ENCODE measurements at regions not wholly inside any gene's neighbourhood (a gene's known extent, or its start where the extent isn't known, plus 50 kb on each side); places are given as distances from the start of the nearest gene placed in this dataset.
"Not testable (repeated sequence)": the region's sequence is repeated elsewhere in the genome, so short reads cannot be mapped to it uniquely, and the experiment has no call there.

DNA sequence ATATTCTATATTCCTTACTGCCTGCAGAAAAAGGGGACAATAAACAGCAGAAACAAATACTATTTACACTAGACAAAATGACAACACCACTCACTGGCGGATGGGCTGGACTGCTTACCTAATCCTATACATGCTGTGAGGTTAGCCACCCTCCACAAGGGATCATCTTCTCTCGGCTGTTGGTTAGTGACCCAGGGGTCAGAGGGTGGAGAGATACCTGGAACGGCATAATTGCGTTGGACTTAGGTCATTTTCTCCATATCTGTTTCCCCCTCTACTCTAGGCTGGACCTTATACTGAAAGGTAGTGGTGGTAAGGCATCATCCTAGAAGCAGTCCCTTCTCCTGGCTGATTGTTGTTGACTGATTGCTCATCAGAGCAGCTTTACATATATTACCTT is 286.8 kb upstream of the UGT8 start:
- Mint-ChIP-seq H3K9me3 (no peaks in the 10 kb centered on the region), H3K27ac (no peak overlapping the region), H3K4me1 (ENCODE audit: low read depth in 2 of 2) (no peaks in the 10 kb centered on the region), H3K4me3 (no peak overlapping the region), H3K36me3 (ENCODE audit: insufficient read depth) (no peaks in the 10 kb centered on the region), H3K27me3 (peaks cover 0 to 14% of the 10 kb centered on the region in 2 donors)
- ATAC-seq (replicated peaks) (no peak), DNase-seq (no peak)

DNA sequence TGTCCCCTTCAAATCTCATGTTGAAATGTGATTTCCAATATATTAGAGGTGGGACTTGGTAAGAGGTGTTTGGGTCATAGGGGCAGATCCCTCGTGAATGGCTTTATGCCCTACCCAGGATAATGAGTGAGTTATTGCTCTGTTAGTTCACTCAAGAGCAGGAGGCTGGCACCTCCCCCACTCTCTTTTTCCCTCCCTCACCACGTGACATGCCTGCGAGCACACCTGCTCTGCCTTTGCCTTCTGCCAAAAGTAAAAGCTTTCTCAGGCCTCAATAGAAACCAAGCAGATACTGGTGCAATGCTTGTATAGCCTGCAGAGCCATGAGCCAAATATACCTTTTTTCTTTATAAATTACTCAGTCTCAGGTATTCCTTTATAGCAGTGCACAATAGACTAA is 286.3 kb upstream of the UGT8 start:
- H3K9me3 Mint-ChIP-seq: no peaks in the 10 kb centered on the region
- H3K36me3 Mint-ChIP-seq (ENCODE audit: insufficient read depth): no peaks in the 10 kb centered on the region
- no peak overlapping the region for H3K4me3 Mint-ChIP-seq
- H3K4me1 Mint-ChIP-seq (ENCODE audit: low read depth in 2 of 2): no peaks in the 10 kb centered on the region
- ATAC-seq (replicated peaks): no peak
- H3K27me3 Mint-ChIP-seq: peaks cover 0 to 14% of the 10 kb centered on the region in 2 donors
- no peak for DNase-seq
- no peak overlapping the region for H3K27ac Mint-ChIP-seq

DNA sequence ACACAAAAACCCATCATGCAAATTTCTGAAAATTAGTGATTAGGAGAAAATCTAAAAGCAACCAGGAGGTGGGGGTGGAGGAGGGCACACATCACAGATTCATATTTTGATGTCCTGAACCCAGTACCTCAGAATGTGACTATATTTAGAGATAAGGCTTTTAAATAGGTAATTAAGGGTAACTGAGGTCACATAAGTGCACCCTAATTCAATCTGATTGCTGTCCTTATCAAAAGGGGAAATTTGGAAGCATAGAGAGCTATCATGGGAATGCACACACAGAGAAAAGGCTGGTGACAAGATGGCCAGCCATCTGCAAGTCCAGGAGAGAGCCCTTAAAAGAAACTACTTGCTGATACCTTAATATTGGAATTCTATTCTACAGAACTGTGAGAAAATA is 281.8 kb upstream of the UGT8 start:
- H3K27ac Mint-ChIP-seq: no peak overlapping the region
- no peaks in the 10 kb centered on the region for H3K9me3 Mint-ChIP-seq
- no peaks in the 10 kb centered on the region for H3K36me3 Mint-ChIP-seq (ENCODE audit: insufficient read depth)
- peaks cover 0 to 14% of the 10 kb centered on the region in 2 donors for H3K27me3 Mint-ChIP-seq
- no peak for DNase-seq
- ATAC-seq (replicated peaks): no peak
- H3K4me3 Mint-ChIP-seq: no peak overlapping the region
- H3K4me1 Mint-ChIP-seq (ENCODE audit: low read depth in 2 of 2): no peaks in the 10 kb centered on the region

DNA sequence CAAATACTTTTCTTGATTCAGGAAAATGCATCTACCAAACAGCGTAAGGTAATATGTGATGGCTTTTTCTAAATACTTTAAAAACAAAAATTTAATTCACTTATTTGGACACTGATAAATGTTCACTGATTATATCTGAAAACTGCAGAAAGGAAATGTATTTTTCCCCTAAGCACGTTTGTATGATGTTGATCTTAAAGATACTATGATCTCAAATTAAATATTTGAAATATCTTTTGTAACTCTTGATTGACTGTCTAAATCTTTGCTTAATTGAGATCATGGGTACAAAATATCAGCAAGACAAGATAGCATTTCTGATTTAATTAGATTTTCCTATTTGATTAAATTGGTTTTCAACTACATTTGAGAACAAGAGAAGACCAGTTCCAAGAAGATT is 281.0 kb upstream of the UGT8 start:
- Mint-ChIP-seq H3K27me3 (peaks cover 0 to 6% of the 10 kb centered on the region in 2 donors), H3K4me3 (no peak overlapping the region), H3K36me3 (ENCODE audit: insufficient read depth) (no peaks in the 10 kb centered on the region), H3K9me3 (no peaks in the 10 kb centered on the region), H3K4me1 (ENCODE audit: low read depth in 2 of 2) (no peaks in the 10 kb centered on the region), H3K27ac (no peak overlapping the region)
- ATAC-seq (replicated peaks) (no peak), DNase-seq (no peak)

DNA sequence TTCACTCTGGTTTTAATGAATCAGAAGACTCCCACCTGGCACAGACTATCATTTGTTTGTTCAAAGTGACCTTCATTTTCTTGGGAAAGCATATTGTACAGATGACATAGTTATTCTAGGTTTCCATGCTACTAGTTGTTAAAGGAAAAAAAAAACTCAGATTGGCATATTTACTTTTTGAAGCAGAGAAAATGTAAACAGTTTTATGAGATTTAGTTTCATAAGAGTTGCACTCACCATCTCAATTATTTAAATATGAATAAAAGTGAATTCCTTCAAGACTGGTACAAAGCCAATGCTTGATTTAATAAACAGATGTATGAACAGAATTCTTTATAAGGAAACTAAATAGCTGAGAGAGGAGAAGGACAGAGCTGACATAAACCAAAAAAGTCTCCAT is 280.3 kb upstream of the UGT8 start:
- H3K27ac Mint-ChIP-seq: no peak overlapping the region
- no peak overlapping the region for H3K4me3 Mint-ChIP-seq
- H3K27me3 Mint-ChIP-seq: no peaks in the 10 kb centered on the region
- no peaks in the 10 kb centered on the region for H3K36me3 Mint-ChIP-seq (ENCODE audit: insufficient read depth)
- no peak for DNase-seq
- no peaks in the 10 kb centered on the region for H3K9me3 Mint-ChIP-seq
- no peak for ATAC-seq (replicated peaks)
- no peaks in the 10 kb centered on the region for H3K4me1 Mint-ChIP-seq (ENCODE audit: low read depth in 2 of 2)

DNA sequence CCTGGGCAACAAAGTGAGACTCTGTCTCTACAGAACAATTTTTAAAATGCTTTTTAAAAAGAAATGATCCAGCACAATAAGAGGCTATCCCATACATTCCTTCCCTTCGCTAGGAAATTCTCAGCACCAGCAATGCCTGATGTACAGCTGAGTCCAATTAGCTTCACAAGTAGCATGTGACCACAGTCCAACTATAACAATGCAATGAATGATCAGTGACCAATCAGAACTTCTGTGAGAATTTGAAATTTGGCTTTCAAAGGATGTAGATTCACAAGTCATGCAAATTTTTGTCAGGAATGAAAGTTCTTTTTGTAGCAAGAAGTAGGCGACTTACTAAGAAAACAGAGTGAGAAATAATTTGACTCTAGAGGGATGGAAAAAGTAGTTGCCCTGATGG is 278.5 kb upstream of the UGT8 start:
- Mint-ChIP-seq H3K4me1 (ENCODE audit: low read depth in 2 of 2) (no peaks in the 10 kb centered on the region), H3K36me3 (ENCODE audit: insufficient read depth) (no peaks in the 10 kb centered on the region), H3K4me3 (no peak overlapping the region), H3K27ac (no peak overlapping the region), H3K27me3 (no peaks in the 10 kb centered on the region), H3K9me3 (no peaks in the 10 kb centered on the region)
- DNase-seq (no peak), ATAC-seq (replicated peaks) (no peak)

DNA sequence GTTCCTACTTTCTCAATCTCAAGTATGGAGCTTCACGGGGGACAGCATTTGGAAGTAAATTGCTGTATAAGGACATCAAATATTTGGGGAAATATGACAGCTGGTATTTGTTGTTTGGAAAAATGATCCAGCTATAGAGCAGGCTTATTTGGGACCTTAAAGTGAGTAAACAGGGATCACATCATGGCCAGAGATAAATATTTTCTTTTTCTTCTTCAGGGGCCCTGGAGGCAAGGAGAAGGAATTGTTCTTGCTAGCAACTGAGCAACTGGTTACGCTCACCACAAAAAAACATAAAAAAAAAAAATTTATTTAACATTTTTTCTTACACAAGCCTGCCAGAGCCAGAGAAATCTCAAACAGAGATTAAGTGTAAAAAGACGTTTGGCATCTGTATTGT is 277.2 kb upstream of the UGT8 start:
- H3K27me3 Mint-ChIP-seq: no peaks in the 10 kb centered on the region
- no peak overlapping the region for H3K27ac Mint-ChIP-seq
- DNase-seq: no peak
- no peak for ATAC-seq (replicated peaks)
- no peaks in the 10 kb centered on the region for H3K9me3 Mint-ChIP-seq
- no peaks in the 10 kb centered on the region for H3K36me3 Mint-ChIP-seq (ENCODE audit: insufficient read depth)
- no peaks in the 10 kb centered on the region for H3K4me1 Mint-ChIP-seq (ENCODE audit: low read depth in 2 of 2)
- H3K4me3 Mint-ChIP-seq: no peak overlapping the region

DNA sequence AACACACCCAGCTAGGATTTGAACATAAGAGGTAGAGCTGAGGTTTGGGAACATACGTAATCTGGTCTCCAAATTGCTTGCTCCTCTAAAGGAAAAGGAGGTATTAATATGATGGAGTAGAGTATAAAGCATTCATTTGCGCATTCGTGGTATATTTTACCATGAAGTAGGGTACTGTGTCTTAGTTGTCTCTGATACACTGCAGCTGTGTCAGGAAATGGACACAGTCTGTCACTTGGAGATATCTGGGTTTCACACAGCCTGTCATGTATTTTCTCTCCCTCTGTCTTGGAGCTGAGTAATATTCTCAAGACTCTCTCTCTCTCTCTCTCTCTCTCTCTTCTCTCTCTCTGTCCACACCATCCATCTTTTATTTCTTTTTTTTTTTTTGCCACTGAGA is 274.8 kb upstream of the UGT8 start:
- H3K27ac Mint-ChIP-seq: peak overlapping the region in 1 of 2 donors; percentile 50
- H3K9me3 Mint-ChIP-seq: no peaks in the 10 kb centered on the region
- no peak for DNase-seq
- H3K27me3 Mint-ChIP-seq: no peaks in the 10 kb centered on the region
- no peaks in the 10 kb centered on the region for H3K4me1 Mint-ChIP-seq (ENCODE audit: low read depth in 2 of 2)
- H3K36me3 Mint-ChIP-seq (ENCODE audit: insufficient read depth): no peaks in the 10 kb centered on the region
- H3K4me3 Mint-ChIP-seq: no peak overlapping the region
- no peak for ATAC-seq (replicated peaks)

DNA sequence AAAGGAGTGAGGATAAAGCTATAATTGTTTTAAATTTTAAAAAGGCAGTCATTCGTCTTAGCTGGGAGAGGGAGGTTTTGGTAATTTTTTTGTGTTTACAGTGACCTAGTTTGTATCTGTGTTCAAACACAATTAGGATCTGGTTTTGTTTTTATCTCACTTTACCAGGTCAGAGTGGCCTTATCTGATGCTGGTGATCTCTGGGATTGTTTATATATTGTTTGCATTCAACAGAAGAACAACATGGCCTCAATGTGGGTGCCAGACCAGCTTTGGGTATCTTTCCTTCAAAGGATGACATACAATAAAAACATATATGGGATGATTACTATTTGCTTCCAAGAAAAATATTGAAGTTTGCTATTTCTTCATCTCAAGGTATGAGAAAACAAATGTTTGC is 272.2 kb upstream of the UGT8 start:
- no peaks in the 10 kb centered on the region for H3K36me3 Mint-ChIP-seq (ENCODE audit: insufficient read depth)
- no peak overlapping the region for H3K27ac Mint-ChIP-seq
- no peaks in the 10 kb centered on the region for H3K27me3 Mint-ChIP-seq
- ATAC-seq (replicated peaks): no peak
- no peak overlapping the region for H3K4me3 Mint-ChIP-seq
- no peaks in the 10 kb centered on the region for H3K4me1 Mint-ChIP-seq (ENCODE audit: low read depth in 2 of 2)
- DNase-seq: no peak
- H3K9me3 Mint-ChIP-seq: peaks cover 1 to 7% of the 10 kb centered on the region in 2 donors

DNA sequence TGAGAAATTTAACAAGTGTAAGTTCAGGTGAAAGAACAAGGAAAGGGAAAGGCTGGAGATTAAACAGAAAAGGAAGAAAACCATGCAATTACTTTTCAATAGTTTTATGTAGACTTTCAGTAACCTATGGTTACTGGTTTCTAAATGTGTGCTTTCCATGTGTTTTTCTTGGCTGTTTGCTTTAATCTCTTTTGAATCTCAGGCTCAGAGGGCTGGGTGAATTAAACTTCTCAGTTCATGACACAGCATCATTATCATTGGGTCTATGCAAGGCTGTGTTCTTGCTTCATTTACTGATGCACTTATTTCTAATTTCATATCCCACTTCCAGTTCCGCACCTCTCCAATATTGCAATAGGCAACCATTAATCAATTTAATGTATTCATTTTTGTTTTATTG is 266.5 kb upstream of the UGT8 start:
- Mint-ChIP-seq H3K4me1 (ENCODE audit: low read depth in 2 of 2) (no peaks in the 10 kb centered on the region), H3K27me3 (no peaks in the 10 kb centered on the region), H3K4me3 (no peak overlapping the region), H3K27ac (no peak overlapping the region), H3K36me3 (ENCODE audit: insufficient read depth) (no peaks in the 10 kb centered on the region), H3K9me3 (peaks cover 1 to 7% of the 10 kb centered on the region in 2 donors)
- no peak for ATAC-seq (replicated peaks)
- DNase-seq: no peak

DNA sequence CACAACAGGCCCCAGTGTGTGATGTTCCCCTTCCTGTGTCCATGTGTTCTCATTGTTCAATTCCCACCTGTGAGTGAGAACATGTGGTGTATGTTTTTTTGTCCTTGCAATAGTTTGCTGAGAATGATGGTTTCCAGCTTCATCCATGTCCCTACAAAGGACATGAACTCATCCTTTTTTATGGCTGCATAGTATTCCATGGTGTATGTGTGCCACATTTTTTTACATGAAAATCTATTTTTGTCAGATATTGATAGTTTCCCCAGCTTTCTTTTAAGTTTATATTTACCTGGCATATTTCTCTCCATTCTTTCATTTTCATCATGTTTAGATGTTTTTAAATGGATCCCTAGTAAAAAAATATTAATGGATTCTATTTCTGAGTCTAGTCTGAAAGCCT is 264.2 kb upstream of the UGT8 start:
- ATAC-seq (replicated peaks); H3K27me3 Mint-ChIP-seq; H3K27ac Mint-ChIP-seq; H3K36me3 Mint-ChIP-seq (ENCODE audit: insufficient read depth); H3K4me3 Mint-ChIP-seq; DNase-seq; H3K9me3 Mint-ChIP-seq; H3K4me1 Mint-ChIP-seq (ENCODE audit: low read depth in 2 of 2): not testable (repeated sequence)

DNA sequence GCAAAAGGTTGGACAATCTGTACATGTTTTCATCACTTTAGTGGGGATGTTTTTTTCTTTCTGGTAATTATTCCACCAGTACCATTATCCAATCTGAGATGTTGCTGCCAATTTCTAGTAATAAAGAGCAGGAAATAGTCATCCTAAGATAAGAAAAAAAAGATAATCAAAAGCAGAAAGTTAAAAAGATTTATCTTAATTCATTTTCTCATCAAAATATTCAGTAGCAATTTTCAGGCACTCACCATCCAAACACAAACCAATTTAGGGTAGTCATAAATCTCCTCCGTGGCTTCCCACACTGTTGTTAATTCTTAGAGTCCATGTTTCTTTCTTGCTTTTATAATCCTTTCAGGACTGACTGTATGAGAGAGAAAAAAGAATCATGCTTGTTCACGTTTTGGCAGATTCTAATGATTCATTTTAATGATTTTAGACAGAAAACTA is 263.7 kb upstream of the UGT8 start:
- Mint-ChIP-seq H3K27ac (no peak overlapping the region), H3K4me3 (no peak overlapping the region), H3K9me3 (peaks cover under 1 to 3% of the 10 kb centered on the region in 2 donors), H3K27me3 (no peaks in the 10 kb centered on the region), H3K36me3 (ENCODE audit: insufficient read depth) (no peaks in the 10 kb centered on the region), H3K4me1 (ENCODE audit: low read depth in 2 of 2) (no peaks in the 10 kb centered on the region)
- ATAC-seq (replicated peaks) (no peak), DNase-seq (no peak)

DNA sequence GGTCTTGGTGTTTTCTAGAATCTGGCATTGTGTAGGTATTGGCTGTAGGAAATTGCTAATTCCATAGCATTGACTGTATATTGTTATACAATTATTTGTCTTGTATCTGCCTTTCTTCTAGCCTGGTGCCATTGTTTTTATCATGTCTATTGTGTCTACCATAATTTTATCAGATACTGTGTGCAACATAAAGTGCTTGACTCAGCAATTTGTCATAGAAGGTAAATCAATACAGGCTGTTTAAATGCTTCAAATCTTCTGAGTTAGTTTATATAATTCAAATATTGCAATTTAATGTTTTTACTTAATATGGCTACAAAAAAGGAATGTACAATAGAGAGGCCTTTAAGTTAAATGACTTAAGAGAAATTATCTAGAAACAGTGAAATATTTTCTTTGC is 263.3 kb upstream of the UGT8 start:
- H3K4me1 Mint-ChIP-seq (ENCODE audit: low read depth in 2 of 2): no peaks in the 10 kb centered on the region
- H3K36me3 Mint-ChIP-seq (ENCODE audit: insufficient read depth): no peaks in the 10 kb centered on the region
- no peak overlapping the region for H3K27ac Mint-ChIP-seq
- H3K9me3 Mint-ChIP-seq: no peaks in the 10 kb centered on the region
- DNase-seq (no peak), ATAC-seq (replicated peaks) (no peak)
- no peak overlapping the region for H3K4me3 Mint-ChIP-seq
- H3K27me3 Mint-ChIP-seq: no peaks in the 10 kb centered on the region

DNA sequence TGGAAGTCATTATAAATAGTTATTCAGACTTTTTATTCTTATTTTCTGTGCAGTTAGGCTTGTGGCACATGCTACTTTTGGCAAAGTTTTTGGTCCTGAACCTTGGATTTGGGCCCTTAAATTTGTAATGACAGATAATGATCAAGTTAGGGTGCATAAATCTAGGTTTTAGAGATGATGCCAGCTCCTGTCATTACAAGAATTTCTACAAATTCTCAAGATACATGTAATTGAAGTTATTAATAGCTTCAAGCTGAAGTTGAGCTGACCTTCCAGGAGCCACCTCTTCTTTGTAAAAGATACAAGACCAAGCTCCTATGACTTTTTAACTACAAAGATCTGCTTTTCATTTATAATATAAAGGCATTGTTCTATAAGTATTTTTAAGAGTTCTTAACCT is 255.6 kb upstream of the UGT8 start:
- H3K27ac Mint-ChIP-seq: no peak overlapping the region
- H3K36me3 Mint-ChIP-seq (ENCODE audit: insufficient read depth): no peaks in the 10 kb centered on the region
- H3K27me3 Mint-ChIP-seq: no peaks in the 10 kb centered on the region
- ATAC-seq (replicated peaks): no peak
- no peaks in the 10 kb centered on the region for H3K4me1 Mint-ChIP-seq (ENCODE audit: low read depth in 2 of 2)
- peaks cover 0 to 3% of the 10 kb centered on the region in 2 donors for H3K9me3 Mint-ChIP-seq
- no peak overlapping the region for H3K4me3 Mint-ChIP-seq
- no peak for DNase-seq

DNA sequence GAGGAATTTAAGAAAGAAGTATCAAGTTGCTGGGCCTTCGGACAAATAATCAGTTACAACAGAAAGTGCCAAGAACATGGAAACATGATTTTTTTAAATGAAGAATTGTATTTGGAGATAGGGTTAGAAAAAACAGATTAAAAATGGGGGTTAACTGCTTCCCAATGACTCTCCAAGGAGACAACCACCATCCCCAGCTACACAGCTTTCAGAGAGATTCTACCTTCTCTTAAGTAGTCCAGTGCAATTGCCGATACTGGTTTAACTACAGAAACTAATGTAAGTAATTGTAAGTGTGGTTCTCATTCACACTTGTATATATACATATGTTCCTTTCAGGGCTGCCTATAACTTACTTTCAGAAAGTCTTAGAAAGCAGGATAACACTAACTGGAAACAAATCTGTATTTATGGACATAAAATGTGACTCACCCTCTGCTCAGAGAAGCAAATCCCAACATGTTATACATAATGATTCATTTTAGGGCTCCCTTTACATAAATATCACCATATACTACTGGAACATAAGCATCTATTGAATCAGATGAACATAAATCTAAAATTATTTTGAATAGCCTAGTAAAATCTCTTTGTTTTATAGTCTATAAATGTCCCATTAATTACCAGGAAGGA is 248.9 kb upstream of the UGT8 start:
- Mint-ChIP-seq H3K4me1 (ENCODE audit: low read depth in 2 of 2) (no peaks in the 10 kb centered on the region), H3K27ac (no peak overlapping the region), H3K9me3 (peaks cover 0 to 2% of the 10 kb centered on the region in 2 donors), H3K36me3 (ENCODE audit: insufficient read depth) (no peaks in the 10 kb centered on the region), H3K4me3 (no peak overlapping the region), H3K27me3 (no peaks in the 10 kb centered on the region)
- ATAC-seq (replicated peaks) (no peak), DNase-seq (no peak)
